ENCODE measurements at regions not wholly inside any gene's neighbourhood (a gene's known extent, or its start where the extent isn't known, plus 50 kb on each side); places are given as distances from the start of the nearest gene placed in this dataset.
"Not testable (repeated sequence)": the region's sequence is repeated elsewhere in the genome, so short reads cannot be mapped to it uniquely, and the experiment has no call there.

GRCh38 chr5:44993286-44993685 is 184.5 kb downstream of the MRPS30 start:
- Mint-ChIP-seq H3K4me1 (ENCODE audit: low read depth) (no peaks in the 10 kb centered on the region), H3K4me3 (ENCODE audit: unreplicated experiment) (no peak overlapping the region), H3K9me3 (ENCODE audit: low read depth) (peaks cover 29% of the 10 kb centered on the region), H3K27ac (ENCODE audit: unreplicated experiment) (no peak overlapping the region), H3K36me3 (ENCODE audit: low read depth) (peaks cover 1% of the 10 kb centered on the region), H3K27me3 (ENCODE audit: low read depth) (no peaks in the 10 kb centered on the region)
- DNase-seq (ENCODE audit: low spot score): no peak
- no peak for TF ChIP-seq CTCF (IDR thresholded peaks at IDR 0.05)

- Mint-ChIP-seq H3K9me3 (ENCODE audit: low read depth) (no peaks in the 10 kb centered on the region), H3K27me3 (ENCODE audit: low read depth) (no peaks in the 10 kb centered on the region), H3K4me3 (ENCODE audit: unreplicated experiment) (no peak overlapping the region), H3K4me1 (ENCODE audit: low read depth) (no peaks in the 10 kb centered on the region), H3K27ac (ENCODE audit: unreplicated experiment) (no peak overlapping the region), H3K36me3 (ENCODE audit: low read depth) (no peaks in the 10 kb centered on the region)
- no peak for DNase-seq (ENCODE audit: low spot score)
- no peak for TF ChIP-seq CTCF (IDR thresholded peaks at IDR 0.05)
Observed at GRCh38 chr5:44997506-44997905, 188.8 kb downstream of the MRPS30 start.

GRCh38 chr5:45007102-45007501 is 198.4 kb downstream of the MRPS30 start:
- H3K4me3 Mint-ChIP-seq (ENCODE audit: unreplicated experiment); H3K36me3 Mint-ChIP-seq (ENCODE audit: low read depth); H3K9me3 Mint-ChIP-seq (ENCODE audit: low read depth); H3K4me1 Mint-ChIP-seq (ENCODE audit: low read depth); DNase-seq (ENCODE audit: low spot score); H3K27ac Mint-ChIP-seq (ENCODE audit: unreplicated experiment); H3K27me3 Mint-ChIP-seq (ENCODE audit: low read depth): not testable (repeated sequence)

- Mint-ChIP-seq H3K4me3 (ENCODE audit: unreplicated experiment) (no peak overlapping the region), H3K9me3 (ENCODE audit: low read depth) (peaks cover 5% of the 10 kb centered on the region), H3K4me1 (ENCODE audit: low read depth) (no peaks in the 10 kb centered on the region), H3K36me3 (ENCODE audit: low read depth) (no peaks in the 10 kb centered on the region), H3K27ac (ENCODE audit: unreplicated experiment) (no peak overlapping the region), H3K27me3 (ENCODE audit: low read depth) (no peaks in the 10 kb centered on the region)
- TF ChIP-seq CTCF (IDR thresholded peaks at IDR 0.05): no peak
- no peak for DNase-seq (ENCODE audit: low spot score)
Observed at GRCh38 chr5:45017568-45017967, 208.8 kb downstream of the MRPS30 start.

GRCh38 chr5:45029553-45029952 is 220.8 kb downstream of the MRPS30 start:
- Mint-ChIP-seq H3K4me1 (ENCODE audit: low read depth) (no peaks in the 10 kb centered on the region), H3K36me3 (ENCODE audit: low read depth) (no peaks in the 10 kb centered on the region), H3K27ac (ENCODE audit: unreplicated experiment) (no peak overlapping the region), H3K27me3 (ENCODE audit: low read depth) (no peaks in the 10 kb centered on the region), H3K9me3 (ENCODE audit: low read depth) (peaks cover 6% of the 10 kb centered on the region), H3K4me3 (ENCODE audit: unreplicated experiment) (no peak overlapping the region)
- no peak for DNase-seq (ENCODE audit: low spot score)
- TF ChIP-seq CTCF (IDR thresholded peaks at IDR 0.05): no peak

- no peak overlapping the region for H3K27ac Mint-ChIP-seq (ENCODE audit: unreplicated experiment)
- no peaks in the 10 kb centered on the region for H3K36me3 Mint-ChIP-seq (ENCODE audit: low read depth)
- no peak for DNase-seq (ENCODE audit: low spot score)
- H3K4me1 Mint-ChIP-seq (ENCODE audit: low read depth): no peaks in the 10 kb centered on the region
- H3K27me3 Mint-ChIP-seq (ENCODE audit: low read depth): peaks cover 8% of the 10 kb centered on the region
- H3K9me3 Mint-ChIP-seq (ENCODE audit: low read depth): no peaks in the 10 kb centered on the region
- TF ChIP-seq CTCF (IDR thresholded peaks at IDR 0.05): no peak
- H3K4me3 Mint-ChIP-seq (ENCODE audit: unreplicated experiment): no peak overlapping the region
Observed at GRCh38 chr5:45035991-45036390, 227.2 kb downstream of the MRPS30 start.

Data from chondrocyte (in vitro differentiated cells).